GM23338 (cell line): ENCODE measurements at regions not wholly inside any gene's neighbourhood (a gene's known extent, or its start where the extent isn't known, plus 50 kb on each side); places are given as distances from the start of the nearest gene placed in this dataset.

ENCODE experiments used
- ATAC-seq: fragments of 200-7000 bp; cut with Tn5 transposase; 3 replicates; pipeline ENCODE4 v1.9.1; 2020
- DNase-seq: peaks from one replicate; pipeline ENCODE4 v3.0.0-alpha.2; 2015; ENCODE audit warnings: low spot score
- H2AFZ ChIP-seq: fragments of 200-600 bp; sonication (generic); 2 replicates; pipeline ENCODE4 v1.8.0; 2016; ENCODE audit warnings: antibody characterized with exemption, mild to moderate bottlenecking, moderate library complexity
- H3F3A ChIP-seq: fragments of 200-600 bp; sonication (generic); replicated peaks from 2 replicates; pipeline ENCODE4 v1.8.0; 2017; ENCODE audit warnings: antibody characterized with exemption, mixed run types, low read depth
- H3K27ac ChIP-seq: fragments of 200-600 bp; sonication (generic); 2 replicates; pipeline ENCODE4 v1.6.1; 2016; ENCODE audit warnings: low read depth
- H3K27me3 ChIP-seq: fragments of 200-600 bp; sonication (generic); 2 replicates; pipeline ENCODE4 v1.8.0; 2016; ENCODE audit warnings: mild to moderate bottlenecking, mixed run types, moderate library complexity; ENCODE audit not compliant: insufficient read depth
- H3K36me3 ChIP-seq: fragments of 200-600 bp; sonication (generic); 2 replicates; pipeline ENCODE4 v1.8.0; 2016; ENCODE audit warnings: mild to moderate bottlenecking; ENCODE audit not compliant: insufficient read depth
- H3K4me1 ChIP-seq: fragments of 200-600 bp; sonication (generic); 2 replicates; pipeline ENCODE4 v1.8.0; 2016; ENCODE audit warnings: mild to moderate bottlenecking, moderate library complexity; ENCODE audit not compliant: insufficient read depth
- H3K4me2 ChIP-seq: fragments of 200-600 bp; sonication (generic); 2 replicates; pipeline ENCODE4 v1.7.1; 2017; ENCODE audit warnings: mixed run types
- H3K4me3 ChIP-seq: fragments of 200-600 bp; sonication (generic); 2 replicates; pipeline ENCODE4 v1.6.1; 2016; ENCODE audit warnings: mixed run types
- H3K79me2 ChIP-seq: fragments of 200-600 bp; sonication (generic); replicated peaks from 2 replicates; pipeline ENCODE4 v1.8.0; 2017; ENCODE audit warnings: mild to moderate bottlenecking; ENCODE audit not compliant: insufficient read depth
- H3K9me2 ChIP-seq: fragments of 200-600 bp; sonication (generic); 2 replicates; pipeline ENCODE4 v1.8.0; 2017; ENCODE audit not compliant: insufficient read depth
- H4K20me1 ChIP-seq: fragments of 200-600 bp; sonication (generic); replicated peaks from 2 replicates; pipeline ENCODE4 v1.8.0; 2017; ENCODE audit warnings: mild to moderate bottlenecking; ENCODE audit not compliant: insufficient read depth
- H3K27ac Mint-ChIP-seq: 2 replicates; pipeline ENCODE4 v1.8.0; 2020; ENCODE audit warnings: inconsistent platforms, mild to moderate bottlenecking, moderate library complexity, mixed read lengths
- H3K27me3 Mint-ChIP-seq: 3 replicates; pipeline ENCODE4 v1.8.0; 2022; ENCODE audit warnings: low read depth, mild to moderate bottlenecking, moderate library complexity, mixed read lengths, inconsistent platforms; ENCODE audit not compliant: insufficient read depth, poor library complexity
- H3K36me3 Mint-ChIP-seq: 3 replicates; pipeline ENCODE4 v1.8.0; 2021; ENCODE audit warnings: low read depth, mild to moderate bottlenecking, inconsistent platforms, moderate library complexity, mixed read lengths
- H3K4me1 Mint-ChIP-seq: 3 replicates; pipeline ENCODE4 v1.8.0; 2020; ENCODE audit warnings: mild to moderate bottlenecking, inconsistent platforms, mixed read lengths
- H3K4me3 Mint-ChIP-seq: 3 replicates; pipeline ENCODE4 v1.8.0; 2021; ENCODE audit warnings: moderate library complexity, mild to moderate bottlenecking, inconsistent platforms, mixed read lengths
- H3K9me3 Mint-ChIP-seq: 3 replicates; pipeline ENCODE4 v1.8.0; 2020; ENCODE audit warnings: moderate library complexity, mild to moderate bottlenecking, inconsistent platforms, mixed read lengths
- EZH2 ChIP-seq: fragments of 200-600 bp; sonication (generic); IDR thresholded peaks from one replicate; pipeline ENCODE4 v1.8.0; 2017; ENCODE audit warnings: antibody characterized with exemption, mild to moderate bottlenecking, low read depth; ENCODE audit not compliant: unreplicated experiment
- JUNB ChIP-seq: IDR thresholded peaks from one replicate; pipeline ENCODE4 v1.6.1; 2016; ENCODE audit warnings: antibody characterized with exemption; ENCODE audit not compliant: unreplicated experiment
- NANOG ChIP-seq: IDR thresholded peaks from 2 replicates; pipeline ENCODE4 v1.6.1; 2016; ENCODE audit warnings: antibody characterized with exemption, borderline replicate concordance
- REST ChIP-seq: IDR thresholded peaks from one replicate; pipeline ENCODE4 v1.6.1; 2018; ENCODE audit warnings: antibody characterized with exemption; ENCODE audit not compliant: unreplicated experiment
- STAT1 ChIP-seq: IDR thresholded peaks from one replicate; pipeline ENCODE4 v1.6.1; 2016; ENCODE audit warnings: antibody characterized with exemption; ENCODE audit not compliant: unreplicated experiment
- TF ChIP-seq, protein P1 (sequence below): fragments of 250-450 bp; sonication (Bioruptor Pico); IDR thresholded peaks from 2 replicates; pipeline ENCODE4 v1.5.0; 2020; ENCODE audit warnings: mild to moderate bottlenecking, moderate library complexity

GRCh38 chr11:95522874-95523273 is 266.7 kb downstream of the FAM76B start (continued):
- no peak for TF ChIP-seq REST

DNA sequence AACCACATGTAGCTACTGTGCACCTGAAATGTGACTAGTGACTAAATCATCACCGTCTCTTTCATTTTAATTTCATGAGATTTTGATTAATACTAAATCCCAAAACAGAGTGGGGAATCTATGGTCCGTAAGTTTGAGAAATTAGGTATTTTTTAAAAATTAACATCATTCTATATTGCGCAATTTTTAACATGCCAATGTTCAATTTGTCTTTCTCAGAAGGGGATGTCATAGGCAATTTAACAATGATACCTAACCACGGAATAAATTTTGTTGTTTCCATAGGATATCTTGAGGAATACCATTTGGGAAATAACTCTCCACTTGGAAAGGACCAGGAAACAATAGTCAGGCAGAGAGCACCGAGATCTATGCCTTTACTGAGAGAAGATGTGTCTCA is 267.7 kb downstream of the FAM76B start:
- Histone ChIP-seq H3K79me2 (no peaks in the 10 kb centered on the region), H3F3A (no peaks in the 10 kb centered on the region), H3K36me3 (no peaks in the 10 kb centered on the region), H3K4me1 (no peaks in the 10 kb centered on the region), H4K20me1 (no peaks in the 10 kb centered on the region), H3K9me2 (peaks cover 13% of the 10 kb centered on the region), H2AFZ (no peak overlapping the region), H3K4me2 (no peak overlapping the region), H3K27me3 (no peaks in the 10 kb centered on the region), H3K4me3 (no peak overlapping the region), H3K27ac (no peak overlapping the region)
- no peak for TF ChIP-seq NANOG
- TF ChIP-seq STAT1: no peak
- TF ChIP-seq, protein P1, sequence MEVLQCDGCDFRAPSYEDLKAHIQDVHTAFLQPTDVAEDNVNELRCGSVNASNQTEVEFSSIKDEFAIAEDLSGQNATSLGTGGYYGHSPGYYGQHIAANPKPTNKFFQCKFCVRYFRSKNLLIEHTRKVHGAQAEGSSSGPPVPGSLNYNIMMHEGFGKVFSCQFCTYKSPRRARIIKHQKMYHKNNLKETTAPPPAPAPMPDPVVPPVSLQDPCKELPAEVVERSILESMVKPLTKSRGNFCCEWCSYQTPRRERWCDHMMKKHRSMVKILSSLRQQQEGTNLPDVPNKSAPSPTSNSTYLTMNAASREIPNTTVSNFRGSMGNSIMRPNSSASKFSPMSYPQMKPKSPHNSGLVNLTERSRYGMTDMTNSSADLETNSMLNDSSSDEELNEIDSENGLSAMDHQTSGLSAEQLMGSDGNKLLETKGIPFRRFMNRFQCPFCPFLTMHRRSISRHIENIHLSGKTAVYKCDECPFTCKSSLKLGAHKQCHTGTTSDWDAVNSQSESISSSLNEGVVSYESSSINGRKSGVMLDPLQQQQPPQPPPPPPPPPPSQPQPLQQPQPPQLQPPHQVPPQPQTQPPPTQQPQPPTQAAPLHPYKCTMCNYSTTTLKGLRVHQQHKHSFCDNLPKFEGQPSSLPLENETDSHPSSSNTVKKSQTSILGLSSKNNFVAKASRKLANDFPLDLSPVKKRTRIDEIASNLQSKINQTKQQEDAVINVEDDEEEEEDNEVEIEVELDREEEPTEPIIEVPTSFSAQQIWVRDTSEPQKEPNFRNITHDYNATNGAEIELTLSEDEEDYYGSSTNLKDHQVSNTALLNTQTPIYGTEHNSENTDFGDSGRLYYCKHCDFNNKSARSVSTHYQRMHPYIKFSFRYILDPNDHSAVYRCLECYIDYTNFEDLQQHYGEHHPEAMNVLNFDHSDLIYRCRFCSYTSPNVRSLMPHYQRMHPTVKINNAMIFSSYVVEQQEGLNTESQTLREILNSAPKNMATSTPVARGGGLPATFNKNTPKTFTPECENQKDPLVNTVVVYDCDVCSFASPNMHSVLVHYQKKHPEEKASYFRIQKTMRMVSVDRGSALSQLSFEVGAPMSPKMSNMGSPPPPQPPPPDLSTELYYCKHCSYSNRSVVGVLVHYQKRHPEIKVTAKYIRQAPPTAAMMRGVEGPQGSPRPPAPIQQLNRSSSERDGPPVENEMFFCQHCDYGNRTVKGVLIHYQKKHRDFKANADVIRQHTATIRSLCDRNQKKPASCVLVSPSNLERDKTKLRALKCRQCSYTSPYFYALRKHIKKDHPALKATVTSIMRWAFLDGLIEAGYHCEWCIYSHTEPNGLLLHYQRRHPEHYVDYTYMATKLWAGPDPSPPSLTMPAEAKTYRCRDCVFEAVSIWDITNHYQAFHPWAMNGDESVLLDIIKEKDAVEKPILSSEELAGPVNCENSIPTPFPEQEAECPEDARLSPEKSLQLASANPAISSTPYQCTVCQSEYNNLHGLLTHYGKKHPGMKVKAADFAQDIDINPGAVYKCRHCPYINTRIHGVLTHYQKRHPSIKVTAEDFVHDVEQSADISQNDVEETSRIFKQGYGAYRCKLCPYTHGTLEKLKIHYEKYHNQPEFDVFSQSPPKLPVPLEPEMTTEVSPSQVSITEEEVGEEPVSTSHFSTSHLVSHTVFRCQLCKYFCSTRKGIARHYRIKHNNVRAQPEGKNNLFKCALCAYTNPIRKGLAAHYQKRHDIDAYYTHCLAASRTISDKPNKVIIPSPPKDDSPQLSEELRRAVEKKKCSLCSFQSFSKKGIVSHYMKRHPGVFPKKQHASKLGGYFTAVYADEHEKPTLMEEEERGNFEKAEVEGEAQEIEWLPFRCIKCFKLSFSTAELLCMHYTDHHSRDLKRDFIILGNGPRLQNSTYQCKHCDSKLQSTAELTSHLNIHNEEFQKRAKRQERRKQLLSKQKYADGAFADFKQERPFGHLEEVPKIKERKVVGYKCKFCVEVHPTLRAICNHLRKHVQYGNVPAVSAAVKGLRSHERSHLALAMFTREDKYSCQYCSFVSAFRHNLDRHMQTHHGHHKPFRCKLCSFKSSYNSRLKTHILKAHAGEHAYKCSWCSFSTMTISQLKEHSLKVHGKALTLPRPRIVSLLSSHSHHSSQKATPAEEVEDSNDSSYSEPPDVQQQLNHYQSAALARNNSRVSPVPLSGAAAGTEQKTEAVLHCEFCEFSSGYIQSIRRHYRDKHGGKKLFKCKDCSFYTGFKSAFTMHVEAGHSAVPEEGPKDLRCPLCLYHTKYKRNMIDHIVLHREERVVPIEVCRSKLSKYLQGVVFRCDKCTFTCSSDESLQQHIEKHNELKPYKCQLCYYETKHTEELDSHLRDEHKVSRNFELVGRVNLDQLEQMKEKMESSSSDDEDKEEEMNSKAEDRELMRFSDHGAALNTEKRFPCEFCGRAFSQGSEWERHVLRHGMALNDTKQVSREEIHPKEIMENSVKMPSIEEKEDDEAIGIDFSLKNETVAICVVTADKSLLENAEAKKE (CRISPR knock-in tag): no peak
- TF ChIP-seq EZH2: no peak
- TF ChIP-seq JUNB: no peak
- ATAC-seq (no peak), DNase-seq (no peak)
- H3K27me3 Mint-ChIP-seq: peaks cover 3% of the 10 kb centered on the region
- H3K27ac Mint-ChIP-seq: no peak overlapping the region
- no peaks in the 10 kb centered on the region for H3K9me3 Mint-ChIP-seq
- H3K36me3 Mint-ChIP-seq: no peaks in the 10 kb centered on the region
- H3K4me3 Mint-ChIP-seq: no peak overlapping the region
- peaks cover 3% of the 10 kb centered on the region; the same call in 1 of the 3 replicates for H3K4me1 Mint-ChIP-seq
